ENCODE measurements at regions not wholly inside any gene's neighbourhood (a gene's known extent, or its start where the extent isn't known, plus 50 kb on each side); places are given as distances from the start of the nearest gene placed in this dataset.

DNA sequence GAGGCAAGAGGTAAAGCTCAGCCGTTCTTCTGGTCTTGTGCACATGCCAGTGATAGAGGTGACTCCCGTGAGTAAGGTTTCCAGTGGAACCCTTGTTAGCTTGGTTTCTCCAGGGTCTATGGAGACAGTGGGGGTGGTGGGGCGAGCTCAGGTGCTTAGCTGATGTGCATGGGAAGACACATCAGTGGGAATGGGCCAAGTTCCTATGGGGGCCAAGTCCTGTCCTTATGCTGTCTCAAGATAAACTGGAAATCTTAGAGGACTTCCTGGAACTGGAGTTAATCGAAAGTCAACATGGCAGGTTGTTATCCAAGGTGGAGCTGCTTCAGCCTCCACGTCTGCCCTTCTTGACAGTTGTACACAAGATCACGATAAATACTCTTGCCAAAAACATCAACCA lies 130.1 kb upstream of the TMEM18 start:
- H3K9me3 ChIP-seq, result no peaks in the 10 kb centered on the region
- ChIA-PET CTCF (interaction anchor here (2.4 kb wide), 1 partner anchor 92 kb away, joined by 6 read pairs; no protein-coding TSS in a partner anchor), POLR2A (interaction anchor here (0.6 kb wide), 1 partner anchor 130 kb away, joined by 3 read pairs; the partner anchor contains the start of gene TMEM18)
- no peak for DNase-seq
- no peak overlapping the region for H3K9ac ChIP-seq
- no peaks in the 10 kb centered on the region for H3K36me3 ChIP-seq (replicated peaks in 1 of 2; ENCODE audit: control insufficient read depth in 1 of 2, insufficient read depth in 2 of 2, low read length in 1 of 2)
- 0 out of 2 replicates have a peak, but pooled peaks cover 5% of the 10 kb centered on the region for H3K9me2 ChIP-seq
- 24% methylated on average over 6 of the region's 6 CpGs for WGBS (ENCODE audit: low lambda C conversion rate)
- H3K4me2 ChIP-seq, result no peak overlapping the region
- no peak overlapping the region for H3K4me3 ChIP-seq (ENCODE audit: low read depth in 2 of 2, low read length in 1 of 2)
- no peaks in the 10 kb centered on the region for H3K27me3 ChIP-seq (ENCODE audit: insufficient read depth)
- H3K79me2 ChIP-seq (ENCODE audit: insufficient read depth), result no peaks in the 10 kb centered on the region
- H2AFZ ChIP-seq (ENCODE audit: low read depth), result no peak overlapping the region
- no peak overlapping the region for H3K27ac ChIP-seq (ENCODE audit: low read depth in 2 of 2, low read length in 1 of 2)
- no peaks in the 10 kb centered on the region for H4K20me1 ChIP-seq (ENCODE audit: insufficient read depth)
- TF ChIP-seq MEF2A (IDR thresholded peaks at IDR 0.05; ENCODE audit: borderline replicate concordance, low read depth) (no peak), FOSL2 (IDR thresholded peaks at IDR 0.05; ENCODE audit: borderline replicate concordance, low read depth) (no peak)
- H3F3A ChIP-seq (replicated peaks; ENCODE audit: insufficient read depth), result no peaks in the 10 kb centered on the region
- no peaks in the 10 kb centered on the region for H3K4me1 ChIP-seq (ENCODE audit: control insufficient read depth in 1 of 2, insufficient read depth in 2 of 2, low read depth in 1 of 2, low read length in 1 of 2)

DNA sequence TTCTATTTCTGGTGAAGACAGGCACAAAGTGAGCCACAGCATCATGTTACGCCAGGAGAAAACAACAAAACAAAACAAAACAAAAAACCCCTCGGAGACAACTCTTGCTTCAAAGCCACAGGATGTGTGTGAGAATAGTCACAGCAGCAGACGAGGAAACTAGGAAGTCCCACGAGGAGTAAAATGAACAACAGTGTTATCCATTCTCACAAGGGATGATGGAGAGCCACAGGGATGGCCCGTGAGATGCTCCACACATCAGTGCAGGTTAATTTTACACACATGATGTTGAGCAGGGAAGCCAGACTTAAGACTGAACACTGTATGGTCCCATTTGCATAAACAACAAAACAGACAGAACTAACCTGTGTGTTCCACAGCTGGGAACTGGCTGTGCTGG lies 128.5 kb upstream of the TMEM18 start:
- Histone ChIP-seq H3F3A (replicated peaks; ENCODE audit: insufficient read depth) (no peaks in the 10 kb centered on the region), H3K4me3 (ENCODE audit: low read depth in 2 of 2, low read length in 1 of 2) (no peak overlapping the region), H3K36me3 (replicated peaks in 1 of 2; ENCODE audit: control insufficient read depth in 1 of 2, insufficient read depth in 2 of 2, low read length in 1 of 2) (no peaks in the 10 kb centered on the region), H3K4me2 (no peak overlapping the region), H3K9me2 (0 out of 2 replicates have a peak, but pooled peaks cover 5% of the 10 kb centered on the region), H2AFZ (ENCODE audit: low read depth) (no peak overlapping the region), H3K9ac (no peak overlapping the region), H3K27me3 (ENCODE audit: insufficient read depth) (no peaks in the 10 kb centered on the region), H3K4me1 (ENCODE audit: control insufficient read depth in 1 of 2, insufficient read depth in 2 of 2, low read depth in 1 of 2, low read length in 1 of 2) (no peaks in the 10 kb centered on the region), H3K27ac (ENCODE audit: low read depth in 2 of 2, low read length in 1 of 2) (no peak overlapping the region), H4K20me1 (ENCODE audit: insufficient read depth) (no peaks in the 10 kb centered on the region), H3K79me2 (ENCODE audit: insufficient read depth) (no peaks in the 10 kb centered on the region), H3K9me3 (no peaks in the 10 kb centered on the region)
- 31% methylated on average over 5 of the region's 5 CpGs for WGBS (ENCODE audit: low lambda C conversion rate)
- CTCF ChIA-PET, result interaction anchor here (2.4 kb wide), 1 partner anchor 90 kb away, joined by 6 read pairs; no protein-coding TSS in a partner anchor
- no peak for TF ChIP-seq POLR2AphosphoS5 (IDR thresholded peaks at IDR 0.05; ENCODE audit: low read depth, low read length)
- POLR2A ChIA-PET, result no interaction called here
- no peak for DNase-seq

DNA sequence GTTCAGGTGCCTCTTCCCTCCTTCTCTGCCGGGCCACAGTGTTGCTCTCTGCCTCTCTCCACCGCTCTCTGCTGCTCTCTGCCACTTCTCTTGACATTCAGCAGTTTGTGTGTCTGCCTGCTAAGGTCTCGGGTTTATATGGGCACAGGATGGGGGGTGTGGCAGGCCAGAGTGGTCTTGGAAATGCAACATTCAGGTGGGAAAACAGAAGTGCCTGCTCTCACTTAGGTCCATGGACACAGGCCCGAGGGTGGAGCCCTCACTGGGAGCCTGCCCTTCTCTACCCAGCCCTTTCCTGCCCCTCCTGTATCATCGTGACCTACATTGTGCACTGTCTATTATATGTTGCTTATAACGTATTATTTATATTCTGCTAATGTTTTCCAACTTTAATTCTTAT lies 120.8 kb upstream of the TMEM18 start:
- ChIA-PET CTCF (no interaction called here), POLR2A (no interaction called here)
- Histone ChIP-seq H3K79me2 (ENCODE audit: insufficient read depth) (no peaks in the 10 kb centered on the region), H4K20me1 (ENCODE audit: insufficient read depth) (no peaks in the 10 kb centered on the region), H3K9me3 (peaks cover 6% of the 10 kb centered on the region; the same call in 1 of the 2 replicates), H3K9me2 (no peaks in the 10 kb centered on the region), H3K4me1 (ENCODE audit: control insufficient read depth in 1 of 2, insufficient read depth in 2 of 2, low read depth in 1 of 2, low read length in 1 of 2) (peaks cover 0 to 17% of the 10 kb centered on the region in 2 experiments; a peak in 1 of 4 replicates), H3F3A (replicated peaks; ENCODE audit: insufficient read depth) (no peaks in the 10 kb centered on the region), H3K9ac (no peak overlapping the region), H3K4me2 (no peak overlapping the region), H3K27me3 (ENCODE audit: insufficient read depth) (no peaks in the 10 kb centered on the region), H3K36me3 (replicated peaks in 1 of 2; ENCODE audit: control insufficient read depth in 1 of 2, insufficient read depth in 2 of 2, low read length in 1 of 2) (no peaks in the 10 kb centered on the region), H3K4me3 (ENCODE audit: low read depth in 2 of 2, low read length in 1 of 2) (no peak overlapping the region), H2AFZ (ENCODE audit: low read depth) (no peak overlapping the region), H3K27ac (ENCODE audit: low read depth in 2 of 2, low read length in 1 of 2) (no peak overlapping the region)
- TF ChIP-seq MXI1 (IDR thresholded peaks at IDR 0.05; ENCODE audit: low read depth, low read length), result no peak
- no peak for TF ChIP-seq TCF12 (IDR thresholded peaks at IDR 0.05)
- TF ChIP-seq, protein P1, sequence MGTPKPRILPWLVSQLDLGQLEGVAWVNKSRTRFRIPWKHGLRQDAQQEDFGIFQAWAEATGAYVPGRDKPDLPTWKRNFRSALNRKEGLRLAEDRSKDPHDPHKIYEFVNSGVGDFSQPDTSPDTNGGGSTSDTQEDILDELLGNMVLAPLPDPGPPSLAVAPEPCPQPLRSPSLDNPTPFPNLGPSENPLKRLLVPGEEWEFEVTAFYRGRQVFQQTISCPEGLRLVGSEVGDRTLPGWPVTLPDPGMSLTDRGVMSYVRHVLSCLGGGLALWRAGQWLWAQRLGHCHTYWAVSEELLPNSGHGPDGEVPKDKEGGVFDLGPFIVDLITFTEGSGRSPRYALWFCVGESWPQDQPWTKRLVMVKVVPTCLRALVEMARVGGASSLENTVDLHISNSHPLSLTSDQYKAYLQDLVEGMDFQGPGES (IDR thresholded peaks at IDR 0.05; ENCODE audit: low read depth, low read length), result no peak
- TF ChIP-seq EZH2phosphoT487 (IDR thresholded peaks at IDR 0.05; ENCODE audit: borderline replicate concordance, low read depth), result no peak
- WGBS (ENCODE audit: low lambda C conversion rate), result 20% methylated on average over 6 of the region's 6 CpGs
- DNase-seq, result no peak
